Colon (tissue), 2 donors: ENCODE measurements at regions not wholly inside any gene's neighbourhood (a gene's known extent, or its start where the extent isn't known, plus 50 kb on each side); places are given as distances from the start of the nearest gene placed in this dataset.

Experiments
- FAIRE-seq: peaks from 2 replicates; lab custom pipeline; 2012; peaks lifted over from hg19 to GRCh38; lab: Jason Lieb, UNC
- donor health status: control.
- donor health status: control.

DNA sequence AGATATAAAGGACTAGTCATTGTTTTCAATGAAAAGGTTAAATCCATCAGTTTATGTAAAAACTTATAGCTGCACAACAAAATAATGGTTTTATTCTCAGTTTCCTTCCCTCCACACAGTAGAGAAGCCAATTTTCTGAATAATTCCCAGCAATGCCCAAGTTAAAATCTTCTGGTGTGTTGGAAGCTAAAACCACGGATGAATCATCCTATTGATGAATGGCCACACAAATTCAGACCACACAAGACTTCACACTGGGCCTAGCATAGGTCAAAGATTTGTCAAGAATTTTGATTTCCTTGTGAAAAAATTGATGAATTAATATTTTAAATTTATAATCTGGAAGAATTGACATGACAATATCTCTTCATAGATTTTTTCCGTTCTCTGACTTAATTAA, 617.6 kb downstream of the INHBA start:
- FAIRE-seq = no peak

DNA sequence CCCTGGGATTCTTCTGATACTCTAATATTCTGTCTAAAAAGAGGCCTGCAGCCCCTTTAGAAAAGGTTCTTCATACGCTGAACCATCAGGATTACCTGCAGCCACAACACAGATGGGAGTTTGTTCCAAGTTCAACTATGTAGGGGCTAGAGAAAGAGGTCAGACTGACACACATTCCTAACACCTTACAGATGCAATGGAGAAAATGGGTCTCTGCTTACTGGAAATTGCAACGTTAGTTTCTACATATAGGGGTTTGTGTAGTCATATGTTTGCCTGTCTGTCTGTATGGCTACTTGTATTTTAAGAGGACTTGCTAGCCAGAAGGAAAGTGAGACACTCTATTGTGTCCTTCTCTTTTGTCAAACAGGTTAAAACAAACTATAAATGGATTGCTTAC, 618.5 kb downstream of the INHBA start:
- no peak for FAIRE-seq

DNA sequence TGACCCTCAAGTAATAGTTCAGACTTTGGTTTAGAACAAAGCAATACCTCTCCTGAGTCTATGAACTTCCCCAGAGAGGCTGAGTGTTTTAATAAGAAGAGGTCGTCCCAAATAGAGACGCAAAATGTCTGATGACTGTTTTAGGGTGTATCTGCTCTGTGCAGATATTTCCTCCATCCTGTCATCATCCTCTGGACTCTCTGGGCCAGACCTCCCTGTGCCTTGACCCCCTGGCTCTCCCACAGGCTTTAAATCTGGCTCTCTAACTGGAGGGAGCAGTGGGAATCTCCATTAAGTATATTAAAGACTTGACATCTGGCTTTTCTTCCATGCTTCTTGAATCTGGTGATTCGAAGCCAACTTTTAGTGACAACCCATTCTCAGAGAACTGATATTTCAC, 633.3 kb downstream of the INHBA start:
- FAIRE-seq = no peak

GRCh38 chr7:41067576-41067975, 635.3 kb downstream of the INHBA start:
- FAIRE-seq = no peak

GRCh38 chr7:41065663-41066062, 637.2 kb downstream of the INHBA start:
- no peak for FAIRE-seq

DNA sequence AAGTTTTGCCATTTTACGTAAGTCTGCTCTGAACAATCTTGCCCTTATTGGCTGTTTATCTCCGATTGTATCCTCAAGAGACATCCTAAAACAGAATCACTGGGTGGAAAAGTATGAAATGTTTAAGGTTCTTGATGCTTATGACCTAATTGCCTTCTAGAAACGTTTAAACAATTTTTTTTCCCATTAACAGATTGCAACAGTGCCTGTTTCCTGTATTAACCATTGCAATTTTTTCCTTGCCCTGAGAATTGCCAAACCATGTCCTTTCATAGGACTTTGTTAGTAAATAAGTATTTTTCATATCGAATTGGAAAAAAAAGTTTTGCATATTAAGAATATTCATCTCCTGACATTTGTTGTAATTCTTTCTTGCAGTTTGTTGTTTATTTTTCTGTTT, 639.8 kb downstream of the INHBA start:
- FAIRE-seq = no peak

DNA sequence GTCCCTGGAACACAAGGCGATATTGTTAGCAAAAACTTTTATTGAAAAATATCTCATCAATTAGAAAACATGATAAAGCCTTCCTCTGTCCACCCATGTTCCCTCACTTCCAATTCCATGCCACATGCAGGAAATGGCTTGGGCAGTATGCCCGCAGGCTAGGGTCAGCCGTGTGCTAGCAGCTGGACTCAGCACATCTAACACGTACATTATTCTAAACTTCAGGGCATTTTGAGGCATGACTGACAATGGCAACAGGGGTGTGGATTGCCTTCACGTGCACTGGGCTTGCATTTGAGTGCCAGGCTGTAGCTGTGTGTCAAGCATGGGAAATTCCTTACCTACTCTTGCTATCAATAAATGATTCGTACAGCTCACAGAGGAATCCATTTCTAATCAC, 642.1 kb downstream of the INHBA start:
- no peak for FAIRE-seq

GRCh38 chr7:41059796-41060195, 643.1 kb downstream of the INHBA start:
- no peak for FAIRE-seq

DNA sequence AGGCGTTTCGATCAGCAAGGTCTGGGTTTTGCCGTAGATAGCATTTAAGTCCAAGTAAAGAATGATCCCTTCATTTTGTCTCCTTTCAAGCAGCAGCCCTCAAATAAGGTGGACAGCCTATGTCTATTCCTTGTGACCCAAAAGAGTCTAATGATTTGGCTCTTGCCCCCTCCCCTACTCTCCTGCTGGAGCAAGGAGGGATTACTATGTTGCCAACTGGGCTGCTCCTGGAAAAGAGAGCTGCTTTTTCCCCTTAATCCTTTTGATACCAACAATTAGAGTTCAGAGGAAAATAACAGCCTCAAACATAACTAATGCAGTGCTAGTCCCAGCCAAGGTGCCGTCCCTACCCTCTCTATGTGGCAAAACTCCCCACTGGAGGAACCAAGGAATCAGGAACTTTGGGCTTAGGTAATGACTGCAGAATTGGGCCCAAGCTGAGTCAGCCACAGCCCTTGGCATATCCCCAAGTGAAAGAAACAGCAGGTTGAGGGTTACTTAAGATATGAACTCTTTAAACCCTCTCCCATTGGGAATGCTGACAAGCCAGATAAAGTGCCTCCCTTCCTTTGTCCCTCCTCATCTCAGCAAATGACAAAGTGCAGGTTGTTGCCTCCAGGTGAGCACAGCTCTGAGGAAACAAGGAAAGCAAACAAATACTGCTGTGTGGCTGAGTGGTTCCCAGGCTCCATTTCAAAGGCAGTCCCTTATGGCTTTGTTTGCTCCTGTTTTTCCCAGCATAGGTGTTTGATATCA, 643.7 kb downstream of the INHBA start:
- FAIRE-seq = no peak

- FAIRE-seq = no peak
Observed at GRCh38 chr7:41054960-41055661, 647.8 kb downstream of the INHBA start.

DNA sequence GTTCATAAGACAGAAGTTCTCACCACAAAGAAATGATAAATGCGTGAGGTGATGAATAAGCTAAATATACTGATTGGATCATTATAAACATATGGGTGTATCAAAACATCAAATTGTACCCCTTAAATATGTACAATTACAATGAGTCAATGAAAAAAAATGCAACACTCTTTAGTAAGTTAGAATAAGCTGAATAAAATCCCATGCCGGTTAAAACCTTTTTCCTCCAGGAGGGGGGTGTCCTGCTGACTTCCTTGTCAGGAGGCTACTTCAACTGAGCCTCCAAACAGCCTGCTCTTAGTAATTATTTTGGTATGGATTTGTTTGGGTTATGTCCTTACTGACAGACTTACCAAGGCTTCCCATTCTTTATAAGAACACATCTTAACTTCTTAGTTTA, 649.1 kb downstream of the INHBA start:
- FAIRE-seq = no peak

- no peak for FAIRE-seq
Observed at GRCh38 chr7:41052736-41053135, 650.2 kb downstream of the INHBA start.

DNA sequence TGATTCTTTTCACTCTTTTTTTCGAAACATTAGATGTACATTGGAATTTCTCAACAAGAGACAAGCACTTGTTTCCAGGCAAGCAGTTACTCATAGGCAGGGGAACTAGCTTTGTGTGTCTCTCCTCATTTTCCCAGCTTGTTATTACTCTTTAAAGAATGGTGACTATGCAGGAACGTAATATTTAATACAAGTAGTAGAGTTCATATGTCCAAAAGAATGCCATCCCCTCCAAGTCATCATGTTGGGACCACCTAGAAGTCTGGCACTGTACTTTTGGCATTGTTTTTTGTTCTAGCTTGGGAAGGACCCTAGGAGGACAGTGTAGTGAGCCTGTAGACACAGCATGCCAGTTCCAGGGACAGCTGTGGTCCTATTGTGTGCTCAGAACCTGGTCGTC, 650.7 kb downstream of the INHBA start:
- FAIRE-seq = no peak

GRCh38 chr7:41051535-41051934, 651.4 kb downstream of the INHBA start:
- no peak for FAIRE-seq

GRCh38 chr7:41051062-41051461, 651.8 kb downstream of the INHBA start:
- no peak for FAIRE-seq

DNA sequence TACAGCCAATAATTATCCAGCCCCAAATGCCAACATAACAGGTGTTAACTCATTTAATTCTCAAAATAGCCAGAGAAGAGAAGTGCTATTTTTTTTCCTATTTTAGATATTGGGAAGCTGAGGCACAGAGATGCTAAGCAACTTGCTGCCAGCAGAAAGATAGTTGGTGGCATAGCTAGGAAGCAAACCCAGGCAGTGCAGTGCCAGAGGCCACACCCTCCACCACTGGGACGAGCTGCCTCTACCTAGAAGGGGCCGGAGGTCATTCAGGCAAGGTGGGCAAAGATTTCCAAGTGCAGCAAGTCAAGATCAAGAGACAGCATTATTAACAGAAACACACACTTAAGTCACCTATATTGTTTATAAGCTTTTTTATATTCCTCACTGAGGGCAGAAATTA, 654.1 kb downstream of the INHBA start:
- FAIRE-seq = no peak

GRCh38 chr7:41047789-41048191, 655.1 kb downstream of the INHBA start:
- no peak for FAIRE-seq

- FAIRE-seq = no peak
Observed at GRCh38 chr7:41047211-41047610, 655.7 kb downstream of the INHBA start.

- FAIRE-seq = no peak
Observed at GRCh38 chr7:41046776-41047175, 656.1 kb downstream of the INHBA start.

- no peak for FAIRE-seq
Observed at GRCh38 chr7:41046221-41046761, 656.6 kb downstream of the INHBA start.

- no peak for FAIRE-seq
Observed at GRCh38 chr7:41045556-41046123, 657.2 kb downstream of the INHBA start.

DNA sequence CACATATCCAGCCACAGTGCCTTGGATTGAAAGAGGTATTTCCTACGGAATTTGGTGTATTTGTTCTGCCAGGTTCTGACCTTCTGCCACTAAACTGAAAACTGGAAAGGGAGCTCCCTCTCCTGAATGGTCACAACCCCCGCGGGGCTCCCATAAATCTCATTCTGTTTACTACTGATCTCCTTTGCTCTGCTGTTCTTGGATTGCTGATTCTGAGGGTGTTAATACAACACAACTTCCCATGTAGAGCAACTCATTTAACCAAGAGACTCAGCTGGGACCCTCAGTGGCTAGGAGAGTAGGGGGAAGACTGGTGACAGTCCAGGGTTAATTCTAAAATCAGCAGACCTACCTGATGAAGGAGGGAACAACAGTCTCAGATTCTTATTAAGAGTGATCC, 662.9 kb downstream of the INHBA start:
- no peak for FAIRE-seq

DNA sequence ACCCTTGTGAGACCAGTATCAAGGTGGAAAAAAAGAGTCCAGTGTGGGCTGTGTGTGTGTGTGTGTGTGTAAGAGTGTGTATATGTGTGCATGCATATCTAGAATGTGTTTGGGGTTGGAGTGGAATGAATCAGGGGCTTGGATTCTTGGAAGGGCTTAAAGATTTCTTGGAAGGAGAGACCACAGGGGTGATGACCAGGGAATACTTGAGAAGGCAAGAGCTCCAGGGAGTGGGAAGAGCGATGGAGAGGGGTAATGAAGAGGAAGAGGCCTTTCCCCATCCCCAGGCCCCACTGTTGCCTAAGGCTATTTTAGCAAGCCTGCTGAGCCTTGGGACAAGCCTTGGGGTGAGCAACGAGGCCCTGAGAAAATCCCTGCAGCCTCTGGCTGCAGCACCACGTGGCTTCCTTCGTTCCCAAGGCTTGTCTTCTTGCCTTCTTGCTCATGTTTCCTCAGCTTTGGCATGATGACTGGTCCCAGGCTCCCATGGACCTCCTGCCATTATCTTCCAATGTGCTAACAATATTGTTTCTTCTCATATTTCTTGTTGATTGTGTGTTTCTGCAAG, 663.4 kb downstream of the INHBA start:
- FAIRE-seq = no peak
